ENCODE measurements at regions not wholly inside any gene's neighbourhood (a gene's known extent, or its start where the extent isn't known, plus 50 kb on each side); places are given as distances from the start of the nearest gene placed in this dataset.

DNA sequence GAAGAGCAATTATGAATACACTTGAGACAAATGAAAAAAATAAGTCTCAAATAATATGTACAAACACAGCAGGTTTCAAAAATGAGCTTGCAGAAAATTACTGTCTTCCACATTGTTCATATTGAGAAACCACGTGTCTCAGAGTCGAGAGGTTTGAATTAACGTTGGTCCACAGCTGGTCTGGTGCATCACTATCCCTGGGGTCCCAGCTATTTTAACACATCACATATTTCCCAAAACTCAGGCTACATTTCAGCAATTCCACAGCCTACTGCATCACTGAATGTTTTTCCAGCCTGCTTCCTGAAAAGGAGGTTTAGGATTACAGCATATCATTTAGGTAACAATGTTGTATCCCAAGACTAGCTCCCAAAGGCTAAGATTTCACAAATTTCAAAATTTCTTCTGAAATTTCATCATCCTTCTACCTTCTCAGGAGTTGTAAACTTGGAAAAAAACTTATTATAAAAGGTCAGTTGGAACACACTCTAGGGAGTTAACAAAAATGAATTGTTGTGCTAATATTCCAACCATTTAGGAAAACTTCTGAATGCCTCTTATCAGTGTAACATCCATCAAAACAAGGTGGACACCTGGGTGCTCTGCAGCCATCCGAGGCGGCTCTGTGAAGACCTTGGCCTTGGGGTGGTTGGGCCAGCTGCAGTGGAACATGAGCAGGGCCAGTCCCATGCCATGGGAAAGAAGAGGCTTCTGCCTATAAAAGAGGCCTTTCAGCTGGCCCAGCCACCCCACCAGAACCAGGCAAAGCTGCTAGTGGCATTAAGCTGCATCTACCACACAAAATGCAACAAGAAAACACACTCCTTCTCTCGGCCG is 198.1 kb upstream of the RBBP8 start:
- CTCF ChIA-PET: no interaction called here

More for the DNA sequence above, 198.1 kb upstream of the RBBP8 start:
- no peak overlapping the region for H3K4me3 Mint-ChIP-seq
- no peaks in the 10 kb centered on the region for H3K36me3 Mint-ChIP-seq
- ATAC-seq: no peak; the same call in 1 of the 2 replicates
- peaks cover 5% of the 10 kb centered on the region; the same call in 1 of the 2 replicates for H3K9me3 Mint-ChIP-seq
- H3K27ac Mint-ChIP-seq: no peak overlapping the region
- POLR2A ChIA-PET: interaction anchor here (0.7 kb wide), 1 partner anchor 508 kb away, joined by 5 read pairs; no protein-coding TSS in a partner anchor
- no peaks in the 10 kb centered on the region for H3K27me3 Mint-ChIP-seq (ENCODE audit: low read depth)
- no peak for DNase-seq (ENCODE audit: low spot score)
- no peak for TF ChIP-seq ZNF425 (CRISPR knock-in tag; conservative IDR thresholded peaks at IDR 0.05)
- no peak for TF ChIP-seq IRF1 (CRISPR knock-in tag; IDR thresholded peaks at IDR 0.05)
- TF ChIP-seq ATF1 (CRISPR knock-in tag; IDR thresholded peaks at IDR 0.05): no peak
- no peak for TF ChIP-seq NFE2L1 (CRISPR knock-in tag; IDR thresholded peaks at IDR 0.05)
- no peak for TF ChIP-seq E2F5 (CRISPR knock-in tag; IDR thresholded peaks at IDR 0.05)
- TF ChIP-seq GRHL2 (CRISPR knock-in tag; IDR thresholded peaks at IDR 0.05; ENCODE audit: insufficient replicate concordance, severe bottlenecking): no peak
- no peak for TF ChIP-seq OVOL2 (CRISPR knock-in tag; IDR thresholded peaks at IDR 0.05; ENCODE audit: borderline replicate concordance)
- TF ChIP-seq, protein P1, sequence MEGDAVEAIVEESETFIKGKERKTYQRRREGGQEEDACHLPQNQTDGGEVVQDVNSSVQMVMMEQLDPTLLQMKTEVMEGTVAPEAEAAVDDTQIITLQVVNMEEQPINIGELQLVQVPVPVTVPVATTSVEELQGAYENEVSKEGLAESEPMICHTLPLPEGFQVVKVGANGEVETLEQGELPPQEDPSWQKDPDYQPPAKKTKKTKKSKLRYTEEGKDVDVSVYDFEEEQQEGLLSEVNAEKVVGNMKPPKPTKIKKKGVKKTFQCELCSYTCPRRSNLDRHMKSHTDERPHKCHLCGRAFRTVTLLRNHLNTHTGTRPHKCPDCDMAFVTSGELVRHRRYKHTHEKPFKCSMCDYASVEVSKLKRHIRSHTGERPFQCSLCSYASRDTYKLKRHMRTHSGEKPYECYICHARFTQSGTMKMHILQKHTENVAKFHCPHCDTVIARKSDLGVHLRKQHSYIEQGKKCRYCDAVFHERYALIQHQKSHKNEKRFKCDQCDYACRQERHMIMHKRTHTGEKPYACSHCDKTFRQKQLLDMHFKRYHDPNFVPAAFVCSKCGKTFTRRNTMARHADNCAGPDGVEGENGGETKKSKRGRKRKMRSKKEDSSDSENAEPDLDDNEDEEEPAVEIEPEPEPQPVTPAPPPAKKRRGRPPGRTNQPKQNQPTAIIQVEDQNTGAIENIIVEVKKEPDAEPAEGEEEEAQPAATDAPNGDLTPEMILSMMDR (IDR thresholded peaks at IDR 0.05): no peak
- TF ChIP-seq ZNF532 (CRISPR knock-in tag; IDR thresholded peaks at IDR 0.05; ENCODE audit: borderline replicate concordance): no peak
- TF ChIP-seq, protein P2, sequence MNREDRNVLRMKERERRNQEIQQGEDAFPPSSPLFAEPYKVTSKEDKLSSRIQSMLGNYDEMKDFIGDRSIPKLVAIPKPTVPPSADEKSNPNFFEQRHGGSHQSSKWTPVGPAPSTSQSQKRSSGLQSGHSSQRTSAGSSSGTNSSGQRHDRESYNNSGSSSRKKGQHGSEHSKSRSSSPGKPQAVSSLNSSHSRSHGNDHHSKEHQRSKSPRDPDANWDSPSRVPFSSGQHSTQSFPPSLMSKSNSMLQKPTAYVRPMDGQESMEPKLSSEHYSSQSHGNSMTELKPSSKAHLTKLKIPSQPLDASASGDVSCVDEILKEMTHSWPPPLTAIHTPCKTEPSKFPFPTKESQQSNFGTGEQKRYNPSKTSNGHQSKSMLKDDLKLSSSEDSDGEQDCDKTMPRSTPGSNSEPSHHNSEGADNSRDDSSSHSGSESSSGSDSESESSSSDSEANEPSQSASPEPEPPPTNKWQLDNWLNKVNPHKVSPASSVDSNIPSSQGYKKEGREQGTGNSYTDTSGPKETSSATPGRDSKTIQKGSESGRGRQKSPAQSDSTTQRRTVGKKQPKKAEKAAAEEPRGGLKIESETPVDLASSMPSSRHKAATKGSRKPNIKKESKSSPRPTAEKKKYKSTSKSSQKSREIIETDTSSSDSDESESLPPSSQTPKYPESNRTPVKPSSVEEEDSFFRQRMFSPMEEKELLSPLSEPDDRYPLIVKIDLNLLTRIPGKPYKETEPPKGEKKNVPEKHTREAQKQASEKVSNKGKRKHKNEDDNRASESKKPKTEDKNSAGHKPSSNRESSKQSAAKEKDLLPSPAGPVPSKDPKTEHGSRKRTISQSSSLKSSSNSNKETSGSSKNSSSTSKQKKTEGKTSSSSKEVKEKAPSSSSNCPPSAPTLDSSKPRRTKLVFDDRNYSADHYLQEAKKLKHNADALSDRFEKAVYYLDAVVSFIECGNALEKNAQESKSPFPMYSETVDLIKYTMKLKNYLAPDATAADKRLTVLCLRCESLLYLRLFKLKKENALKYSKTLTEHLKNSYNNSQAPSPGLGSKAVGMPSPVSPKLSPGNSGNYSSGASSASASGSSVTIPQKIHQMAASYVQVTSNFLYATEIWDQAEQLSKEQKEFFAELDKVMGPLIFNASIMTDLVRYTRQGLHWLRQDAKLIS (CRISPR knock-in tag; IDR thresholded peaks at IDR 0.05; ENCODE audit: borderline replicate concordance): no peak
- peaks cover 9% of the 10 kb centered on the region; the same call in 1 of the 2 replicates for H3K4me1 Mint-ChIP-seq

Data from WTC11 (cell line).